ENCODE measurements at regions not wholly inside any gene's neighbourhood (a gene's known extent, or its start where the extent isn't known, plus 50 kb on each side); places are given as distances from the start of the nearest gene placed in this dataset.

- no peak for DNase-seq (ENCODE audit: low spot score)
Observed at GRCh38 chr5:97405941-97406340, 222.9 kb upstream of the RIOK2 start.

- DNase-seq (ENCODE audit: low spot score) = no peak
Observed at GRCh38 chr5:97406946-97407676, 224.1 kb upstream of the RIOK2 start.

- no peak for DNase-seq (ENCODE audit: low spot score)
Observed at GRCh38 chr5:97408331-97408730, 225.3 kb upstream of the RIOK2 start.

GRCh38 chr5:97412959-97413358, 229.9 kb upstream of the RIOK2 start:
- DNase-seq (ENCODE audit: low spot score) = no peak

GRCh38 chr5:97417986-97418385, 234.9 kb upstream of the RIOK2 start:
- DNase-seq (ENCODE audit: low spot score) = no peak

- no peak for DNase-seq (ENCODE audit: low spot score)
Observed at GRCh38 chr5:97418462-97418861, 235.4 kb upstream of the RIOK2 start.

- DNase-seq (ENCODE audit: low spot score) = no peak
Observed at GRCh38 chr5:97420646-97421045, 237.6 kb upstream of the RIOK2 start.

- no peak for DNase-seq (ENCODE audit: low spot score)
Observed at GRCh38 chr5:97422678-97423077, 239.6 kb upstream of the RIOK2 start.

- no peak for DNase-seq (ENCODE audit: low spot score)
Observed at GRCh38 chr5:97425511-97425910, 242.5 kb upstream of the RIOK2 start.

GRCh38 chr5:97427235-97427634, 244.2 kb upstream of the RIOK2 start:
- no peak for DNase-seq (ENCODE audit: low spot score)

- no peak for DNase-seq (ENCODE audit: low spot score)
Observed at GRCh38 chr5:97434021-97434420, 251.0 kb upstream of the RIOK2 start.

- no peak for DNase-seq (ENCODE audit: low spot score)
Observed at GRCh38 chr5:97436405-97436804, 253.4 kb upstream of the RIOK2 start.

GRCh38 chr5:97443740-97444139, 260.7 kb upstream of the RIOK2 start:
- no peak for DNase-seq (ENCODE audit: low spot score)

GRCh38 chr5:97449172-97449571, 266.1 kb upstream of the RIOK2 start:
- DNase-seq (ENCODE audit: low spot score) = no peak

- no peak for DNase-seq (ENCODE audit: low spot score)
Observed at GRCh38 chr5:97452646-97453045, 269.6 kb upstream of the RIOK2 start.

- DNase-seq (ENCODE audit: low spot score) = no peak
Observed at GRCh38 chr5:97453263-97453662, 270.2 kb upstream of the RIOK2 start.

GRCh38 chr5:97454015-97454414, 271.0 kb upstream of the RIOK2 start:
- DNase-seq (ENCODE audit: low spot score) = no peak

- no peak for DNase-seq (ENCODE audit: low spot score)
Observed at GRCh38 chr5:97455996-97456395, 272.9 kb upstream of the RIOK2 start.

- no peak for DNase-seq (ENCODE audit: low spot score)
Observed at GRCh38 chr5:97458851-97459250, 275.8 kb upstream of the RIOK2 start.

- no peak for DNase-seq (ENCODE audit: low spot score)
Observed at GRCh38 chr5:97471951-97472350, 288.9 kb upstream of the RIOK2 start.

- DNase-seq (ENCODE audit: low spot score) = no peak
Observed at GRCh38 chr5:97475847-97476246, 292.8 kb upstream of the RIOK2 start.

- no peak for DNase-seq (ENCODE audit: low spot score)
Observed at GRCh38 chr5:97476852-97477534, 293.9 kb upstream of the RIOK2 start.

- DNase-seq (ENCODE audit: low spot score) = no peak
Observed at GRCh38 chr5:97478483-97478882, 295.4 kb upstream of the RIOK2 start.

GRCh38 chr5:97480313-97480712, 297.3 kb upstream of the RIOK2 start:
- no peak for DNase-seq (ENCODE audit: low spot score)
